ENCODE measurements at regions not wholly inside any gene's neighbourhood (a gene's known extent, or its start where the extent isn't known, plus 50 kb on each side); places are given as distances from the start of the nearest gene placed in this dataset.

GRCh38 chr3:40713795-40714194 is 189.0 kb downstream of the ZNF621 start:
- TF ChIP-seq CTCF (IDR thresholded peaks at IDR 0.05) (no peak), EZH2 (IDR thresholded peaks at IDR 0.05) (no peak), EZH2phosphoT487 (IDR thresholded peaks at IDR 0.05) (no peak)

Measured in neural progenitor cell (in vitro differentiated cells).